Stimulated activated naive B cell treated with anti-CD40 and anti-IgM and Interleukin-4, amounts not matched to agents 10 μg/mL and 1 μg/mL and 100 μg/mL, for 72 hours (primary cell): ENCODE measurements at regions not wholly inside any gene's neighbourhood (a gene's known extent, or its start where the extent isn't known, plus 50 kb on each side); places are given as distances from the start of the nearest gene placed in this dataset.
"Not testable (repeated sequence)": the region's sequence is repeated elsewhere in the genome, so short reads cannot be mapped to it uniquely, and the experiment has no call there.

ENCODE experiments used
- ATAC-seq, 2 donors: fragments of 150-1000 bp; cut with Tn5 transposase; replicated peaks; 2 replicates each; pipeline ENCODE4 v1.10.0; 2021; ENCODE audit warnings: moderate library complexity in 1 of 2
- DNase-seq: peaks from one replicate; pipeline ENCODE4 v3.0.0; 2021
- H3K27ac Mint-ChIP-seq: one replicate; pipeline ENCODE4 v1.8.0; 2022; ENCODE audit warnings: mild to moderate bottlenecking, mixed read lengths
- H3K27me3 Mint-ChIP-seq, 2 donors: one replicate each; pipeline ENCODE4 v1.8.0; 2022; ENCODE audit warnings: mixed read lengths in 2 of 2
- H3K36me3 Mint-ChIP-seq, 2 donors: one replicate each; pipeline ENCODE4 v1.8.0; 2022; ENCODE audit warnings: mixed read lengths in 2 of 2, mild to moderate bottlenecking in 1 of 2
- H3K4me1 Mint-ChIP-seq, 2 donors: one replicate each; pipeline ENCODE4 v1.8.0; 2022; ENCODE audit warnings: mixed read lengths in 2 of 2, mild to moderate bottlenecking in 1 of 2
- H3K4me3 Mint-ChIP-seq, 2 donors: one replicate each; pipeline ENCODE4 v1.8.0; 2022; ENCODE audit warnings: mild to moderate bottlenecking in 2 of 2, mixed read lengths in 2 of 2, moderate library complexity in 1 of 2
- H3K9me3 Mint-ChIP-seq, 2 donors: one replicate each; pipeline ENCODE4 v1.8.0; 2022; ENCODE audit warnings: mixed read lengths in 2 of 2, mild to moderate bottlenecking in 1 of 2

- Mint-ChIP-seq H3K27ac (no peak overlapping the region), H3K4me3 (no peak overlapping the region), H3K27me3 (no peaks in the 10 kb centered on the region), H3K9me3 (peaks cover 0 to 1% of the 10 kb centered on the region in 2 donors), H3K4me1 (no peaks in the 10 kb centered on the region), H3K36me3 (no peaks in the 10 kb centered on the region)
- ATAC-seq (no peak), DNase-seq (no peak)
These were observed 500.2 kb upstream of the NUDT12 start for GRCh38 chr5:104062621-104063377.

GRCh38 chr5:104061707-104062106, 499.1 kb upstream of the NUDT12 start:
- H3K27me3 Mint-ChIP-seq, result no peaks in the 10 kb centered on the region
- no peaks in the 10 kb centered on the region for H3K4me1 Mint-ChIP-seq

GRCh38 chr5:104053353-104053649, 490.7 kb upstream of the NUDT12 start:
- Mint-ChIP-seq H3K27ac (no peak overlapping the region), H3K4me1 (no peaks in the 10 kb centered on the region), H3K36me3 (no peaks in the 10 kb centered on the region), H3K4me3 (no peak overlapping the region), H3K9me3 (peaks cover 3 to 6% of the 10 kb centered on the region in 2 donors), H3K27me3 (no peaks in the 10 kb centered on the region)
- ATAC-seq (no peak), DNase-seq (no peak)

More at GRCh38 chr5:104061707-104062106, 499.1 kb upstream of the NUDT12 start:
- Mint-ChIP-seq H3K4me3 (no peak overlapping the region), H3K9me3 (peaks cover 0 to 1% of the 10 kb centered on the region in 2 donors), H3K27ac (no peak overlapping the region), H3K36me3 (no peaks in the 10 kb centered on the region)
- no peak for DNase-seq
- no peak for ATAC-seq

- ATAC-seq (no peak), DNase-seq (no peak)
- Mint-ChIP-seq H3K4me3 (no peak overlapping the region), H3K9me3 (peaks cover 1 to 6% of the 10 kb centered on the region in 2 donors), H3K4me1 (no peaks in the 10 kb centered on the region), H3K27me3 (no peaks in the 10 kb centered on the region), H3K27ac (no peak overlapping the region), H3K36me3 (no peaks in the 10 kb centered on the region)
These were observed 490.2 kb upstream of the NUDT12 start for GRCh38 chr5:104052558-104053352.

GRCh38 chr5:104050436-104050835, 487.8 kb upstream of the NUDT12 start:
- Mint-ChIP-seq H3K27ac (no peak overlapping the region), H3K27me3 (no peaks in the 10 kb centered on the region), H3K4me1 (no peaks in the 10 kb centered on the region), H3K36me3 (no peaks in the 10 kb centered on the region), H3K9me3 (peaks cover 1 to 6% of the 10 kb centered on the region in 2 donors), H3K4me3 (no peak overlapping the region)
- DNase-seq (no peak), ATAC-seq (no peak)

GRCh38 chr5:104049752-104050151, 487.2 kb upstream of the NUDT12 start:
- Mint-ChIP-seq H3K4me1 (no peaks in the 10 kb centered on the region), H3K4me3 (no peak overlapping the region), H3K27ac (no peak overlapping the region), H3K36me3 (no peaks in the 10 kb centered on the region), H3K27me3 (no peaks in the 10 kb centered on the region), H3K9me3 (peaks cover 1 to 6% of the 10 kb centered on the region in 2 donors)
- ATAC-seq (no peak), DNase-seq (no peak)

GRCh38 chr5:104048231-104048630, 485.6 kb upstream of the NUDT12 start:
- peak; percentile 7 to 8 for ATAC-seq
- no peak for DNase-seq
- Mint-ChIP-seq H3K36me3 (no peaks in the 10 kb centered on the region), H3K9me3 (peaks cover 1 to 6% of the 10 kb centered on the region in 2 donors), H3K27ac (no peak overlapping the region), H3K4me3 (no peak overlapping the region), H3K27me3 (no peaks in the 10 kb centered on the region), H3K4me1 (no peaks in the 10 kb centered on the region)

GRCh38 chr5:104045987-104046386, 483.4 kb upstream of the NUDT12 start:
- H3K27me3 Mint-ChIP-seq, result no peaks in the 10 kb centered on the region
- no peaks in the 10 kb centered on the region for H3K36me3 Mint-ChIP-seq
- peaks cover 3 to 6% of the 10 kb centered on the region in 2 donors for H3K9me3 Mint-ChIP-seq
- H3K4me1 Mint-ChIP-seq, result no peaks in the 10 kb centered on the region
- ATAC-seq, result no peak
- H3K4me3 Mint-ChIP-seq, result no peak overlapping the region
- H3K27ac Mint-ChIP-seq, result no peak overlapping the region
- DNase-seq, result no peak

- not testable (repeated sequence) for H3K4me1 Mint-ChIP-seq, ATAC-seq, H3K27me3 Mint-ChIP-seq, H3K27ac Mint-ChIP-seq, H3K4me3 Mint-ChIP-seq, H3K36me3 Mint-ChIP-seq, DNase-seq, H3K9me3 Mint-ChIP-seq
These were observed 477.3 kb upstream of the NUDT12 start for GRCh38 chr5:104039871-104040270.

- not testable (repeated sequence) for H3K27ac Mint-ChIP-seq, H3K36me3 Mint-ChIP-seq, H3K4me3 Mint-ChIP-seq, DNase-seq, ATAC-seq, H3K27me3 Mint-ChIP-seq, H3K4me1 Mint-ChIP-seq, H3K9me3 Mint-ChIP-seq
These were observed 474.5 kb upstream of the NUDT12 start for GRCh38 chr5:104037136-104037535.

GRCh38 chr5:104033186-104033585, 470.6 kb upstream of the NUDT12 start:
- ATAC-seq, H3K9me3 Mint-ChIP-seq, H3K27me3 Mint-ChIP-seq, H3K4me1 Mint-ChIP-seq, H3K36me3 Mint-ChIP-seq, DNase-seq, H3K27ac Mint-ChIP-seq, H3K4me3 Mint-ChIP-seq: not testable (repeated sequence)

- Mint-ChIP-seq H3K27ac (no peak overlapping the region), H3K27me3 (no peaks in the 10 kb centered on the region), H3K4me1 (no peaks in the 10 kb centered on the region), H3K9me3 (peaks cover 5 to 8% of the 10 kb centered on the region in 2 donors), H3K4me3 (no peak overlapping the region), H3K36me3 (no peaks in the 10 kb centered on the region)
- DNase-seq, result no peak
- ATAC-seq, result no peak
These were observed 461.9 kb upstream of the NUDT12 start for GRCh38 chr5:104024538-104024937.

GRCh38 chr5:104023739-104024138, 461.1 kb upstream of the NUDT12 start:
- ATAC-seq (no peak), DNase-seq (no peak)
- H3K27ac Mint-ChIP-seq, result no peak overlapping the region
- H3K27me3 Mint-ChIP-seq, result no peaks in the 10 kb centered on the region
- H3K9me3 Mint-ChIP-seq, result peaks cover 8% of the 10 kb centered on the region in 2 donors
- H3K4me3 Mint-ChIP-seq, result no peak overlapping the region
- H3K36me3 Mint-ChIP-seq, result no peaks in the 10 kb centered on the region
- H3K4me1 Mint-ChIP-seq, result no peaks in the 10 kb centered on the region

- ATAC-seq (no peak), DNase-seq (no peak)
- Mint-ChIP-seq H3K4me3 (no peak overlapping the region), H3K27ac (no peak overlapping the region), H3K9me3 (peaks cover 9 to 16% of the 10 kb centered on the region in 2 donors), H3K36me3 (peaks cover 0 to 2% of the 10 kb centered on the region in 2 donors), H3K27me3 (no peaks in the 10 kb centered on the region), H3K4me1 (no peaks in the 10 kb centered on the region)
These were observed 457.4 kb upstream of the NUDT12 start for GRCh38 chr5:104019956-104020355.

- no peak for DNase-seq
- no peak for ATAC-seq
- Mint-ChIP-seq H3K4me3 (no peak overlapping the region), H3K36me3 (peaks cover 0 to 2% of the 10 kb centered on the region in 2 donors), H3K9me3 (peaks cover 8 to 16% of the 10 kb centered on the region in 2 donors), H3K4me1 (no peaks in the 10 kb centered on the region), H3K27me3 (no peaks in the 10 kb centered on the region), H3K27ac (no peak overlapping the region)
These were observed 455.7 kb upstream of the NUDT12 start for GRCh38 chr5:104018299-104018698.
